Smooth muscle cell (in vitro differentiated cells): ENCODE measurements at regions not wholly inside any gene's neighbourhood (a gene's known extent, or its start where the extent isn't known, plus 50 kb on each side); places are given as distances from the start of the nearest gene placed in this dataset.

Experiments used
- DNase-seq: peaks from one replicate; lab custom pipeline; 2025; ENCODE audit not compliant: unreplicated experiment; lab: John Stamatoyannopoulos, UW
- H2AFZ ChIP-seq: fragments of 200-600 bp; sonication (generic); 2 replicates; pipeline ENCODE4 v1.6.0; 2016; ENCODE audit warnings: antibody characterized with exemption, low read depth, mild to moderate bottlenecking
- H3F3A ChIP-seq: fragments of 200-600 bp; sonication (generic); 2 replicates; pipeline ENCODE4 v1.6.0; 2017; ENCODE audit warnings: antibody characterized with exemption, low read depth
- H3K27ac ChIP-seq: fragments of 200-600 bp; sonication (generic); 2 replicates; pipeline ENCODE4 v1.5.1; 2016; ENCODE audit warnings: low read depth, mild to moderate bottlenecking
- H3K27me3 ChIP-seq: fragments of 200-600 bp; sonication (generic); 2 replicates; pipeline ENCODE4 v1.6.1; 2016; ENCODE audit warnings: low read depth, mild to moderate bottlenecking
- H3K36me3 ChIP-seq: fragments of 200-600 bp; sonication (generic); 2 replicates; pipeline ENCODE4 v1.5.1; 2016; ENCODE audit warnings: low read depth
- H3K4me1 ChIP-seq: fragments of 200-600 bp; sonication (generic); 2 replicates; pipeline ENCODE4 v1.5.1; 2016; ENCODE audit warnings: low read depth
- H3K4me2 ChIP-seq: fragments of 200-600 bp; sonication (generic); 2 replicates; pipeline ENCODE4 v1.6.0; 2016; ENCODE audit warnings: mild to moderate bottlenecking
- H3K4me3 ChIP-seq: fragments of 200-600 bp; sonication (generic); 2 replicates; pipeline ENCODE4 v1.5.1; 2016; ENCODE audit warnings: mild to moderate bottlenecking
- H3K79me2 ChIP-seq: fragments of 200-600 bp; sonication (generic); 2 replicates; pipeline ENCODE4 v1.6.0; 2016; ENCODE audit warnings: low read depth, mild to moderate bottlenecking
- H3K9ac ChIP-seq: fragments of 200-600 bp; sonication (generic); 2 replicates; pipeline ENCODE4 v1.6.0; 2016; ENCODE audit warnings: low read depth
- H3K9me3 ChIP-seq: fragments of 200-600 bp; sonication (generic); replicated peaks from 2 replicates; pipeline ENCODE4 v1.5.1; 2016; ENCODE audit warnings: low read depth
- H4K20me1 ChIP-seq: fragments of 200-600 bp; sonication (generic); 2 replicates; pipeline ENCODE4 v1.6.0; 2016; ENCODE audit warnings: low read depth
- WGBS: methylation state at CpG from one replicate; pipeline ENCODE4 v1.1.7; 2016; ENCODE audit warnings: low lambda C conversion rate; 5-methylcytosine and 5-hydroxymethylcytosine counted together
- TF ChIP-seq, protein P1 (sequence below): fragments of 200-600 bp; sonication (generic); IDR thresholded peaks from 2 replicates; pipeline ENCODE4 v1.5.1; 2017; ENCODE audit warnings: borderline replicate concordance, mild to moderate bottlenecking, antibody characterized with exemption; ENCODE audit not compliant: insufficient read depth, poor library complexity, severe bottlenecking

DNA sequence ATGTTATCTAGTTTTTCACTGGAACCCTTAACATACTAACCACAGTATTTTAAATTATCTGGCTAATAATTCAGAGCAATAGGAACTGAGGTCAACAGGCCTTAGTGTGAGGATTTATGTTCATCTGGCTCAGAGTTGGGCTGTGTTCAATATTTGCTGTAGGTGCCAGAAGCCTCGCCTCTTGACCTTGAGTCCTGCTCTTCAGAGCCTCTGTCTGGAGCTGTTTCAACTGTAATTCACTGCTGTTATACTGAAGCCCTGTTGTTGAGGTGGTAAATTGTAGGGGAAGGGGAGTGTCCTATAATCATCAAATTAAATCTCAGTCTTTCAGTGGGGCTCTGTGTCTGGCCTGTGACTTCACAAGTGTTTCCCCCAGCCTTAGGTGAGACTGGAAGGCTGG lies 184.4 kb downstream of the CDH26 start:
- Histone ChIP-seq H3K27me3 (no peaks in the 10 kb centered on the region), H3K79me2 (no peaks in the 10 kb centered on the region), H3K4me2 (no peak overlapping the region), H2AFZ (no peak overlapping the region), H3K9me3 (no peaks in the 10 kb centered on the region), H4K20me1 (no peaks in the 10 kb centered on the region), H3K9ac (no peak overlapping the region), H3K36me3 (no peaks in the 10 kb centered on the region), H3K27ac (no peak overlapping the region), H3F3A (no peaks in the 10 kb centered on the region), H3K4me3 (no peak overlapping the region), H3K4me1 (no peaks in the 10 kb centered on the region)
- no peak for DNase-seq
- 87% methylated on average over 1 of the region's 1 CpG for WGBS
- TF ChIP-seq, protein P1, sequence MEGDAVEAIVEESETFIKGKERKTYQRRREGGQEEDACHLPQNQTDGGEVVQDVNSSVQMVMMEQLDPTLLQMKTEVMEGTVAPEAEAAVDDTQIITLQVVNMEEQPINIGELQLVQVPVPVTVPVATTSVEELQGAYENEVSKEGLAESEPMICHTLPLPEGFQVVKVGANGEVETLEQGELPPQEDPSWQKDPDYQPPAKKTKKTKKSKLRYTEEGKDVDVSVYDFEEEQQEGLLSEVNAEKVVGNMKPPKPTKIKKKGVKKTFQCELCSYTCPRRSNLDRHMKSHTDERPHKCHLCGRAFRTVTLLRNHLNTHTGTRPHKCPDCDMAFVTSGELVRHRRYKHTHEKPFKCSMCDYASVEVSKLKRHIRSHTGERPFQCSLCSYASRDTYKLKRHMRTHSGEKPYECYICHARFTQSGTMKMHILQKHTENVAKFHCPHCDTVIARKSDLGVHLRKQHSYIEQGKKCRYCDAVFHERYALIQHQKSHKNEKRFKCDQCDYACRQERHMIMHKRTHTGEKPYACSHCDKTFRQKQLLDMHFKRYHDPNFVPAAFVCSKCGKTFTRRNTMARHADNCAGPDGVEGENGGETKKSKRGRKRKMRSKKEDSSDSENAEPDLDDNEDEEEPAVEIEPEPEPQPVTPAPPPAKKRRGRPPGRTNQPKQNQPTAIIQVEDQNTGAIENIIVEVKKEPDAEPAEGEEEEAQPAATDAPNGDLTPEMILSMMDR, result no peak

DNA sequence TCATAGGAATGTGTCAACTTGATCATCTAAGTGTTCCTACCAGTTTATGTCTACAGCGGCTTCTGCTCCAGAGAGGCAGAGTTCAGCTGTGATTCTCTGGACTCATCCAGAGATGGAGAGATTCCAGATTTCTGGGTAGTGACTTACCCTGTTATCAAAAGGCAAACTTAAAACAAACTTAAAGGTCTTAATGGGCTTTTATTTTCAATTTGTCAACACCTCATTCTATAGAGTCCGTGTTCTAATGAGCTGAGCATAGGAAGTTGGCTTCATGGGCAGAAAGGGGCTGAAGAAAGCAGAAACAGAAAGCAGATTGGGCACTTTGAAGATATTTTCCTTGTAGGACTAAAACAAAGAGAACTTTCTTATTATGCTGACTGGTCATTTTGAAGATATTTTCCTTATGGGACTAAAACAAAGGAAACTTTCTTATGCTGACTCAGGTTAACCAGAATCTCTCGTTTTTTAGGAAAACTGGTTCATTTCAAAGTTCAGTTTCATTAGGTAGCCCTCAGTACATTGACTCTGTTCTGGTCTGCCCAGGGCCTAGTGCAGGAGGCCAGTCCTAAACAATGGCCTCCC lies 185.1 kb downstream of the CDH26 start:
- TF ChIP-seq, protein P1, result no peak
- no peaks in the 10 kb centered on the region for H3K36me3 ChIP-seq
- no peak overlapping the region for H3K9ac ChIP-seq
- H3K9me3 ChIP-seq, result no peaks in the 10 kb centered on the region
- DNase-seq, result no peak
- H3K27me3 ChIP-seq, result no peaks in the 10 kb centered on the region
- no peak overlapping the region for H2AFZ ChIP-seq
- no peaks in the 10 kb centered on the region for H4K20me1 ChIP-seq
- H3K4me2 ChIP-seq, result no peak overlapping the region
- no peak overlapping the region for H3K4me3 ChIP-seq
- H3F3A ChIP-seq, result no peaks in the 10 kb centered on the region
- no peaks in the 10 kb centered on the region for H3K79me2 ChIP-seq
- no peaks in the 10 kb centered on the region for H3K4me1 ChIP-seq
- no peak overlapping the region for H3K27ac ChIP-seq
- WGBS, result 77% methylated on average over 3 of the region's 3 CpGs

- Histone ChIP-seq H3F3A (no peaks in the 10 kb centered on the region), H3K27me3 (no peaks in the 10 kb centered on the region), H3K9ac (no peak overlapping the region), H3K4me3 (no peak overlapping the region), H3K27ac (no peak overlapping the region), H3K4me2 (no peak overlapping the region), H3K4me1 (no peaks in the 10 kb centered on the region), H3K79me2 (no peaks in the 10 kb centered on the region), H2AFZ (no peak overlapping the region), H3K9me3 (no peaks in the 10 kb centered on the region), H4K20me1 (no peaks in the 10 kb centered on the region), H3K36me3 (no peaks in the 10 kb centered on the region)
- TF ChIP-seq, protein P1, result no peak
- DNase-seq, result no peak
- 76% methylated on average over 3 of the region's 3 CpGs for WGBS
Measured at GRCh38 chr20:60144404-60144803, 186.2 kb downstream of the CDH26 start.

DNA sequence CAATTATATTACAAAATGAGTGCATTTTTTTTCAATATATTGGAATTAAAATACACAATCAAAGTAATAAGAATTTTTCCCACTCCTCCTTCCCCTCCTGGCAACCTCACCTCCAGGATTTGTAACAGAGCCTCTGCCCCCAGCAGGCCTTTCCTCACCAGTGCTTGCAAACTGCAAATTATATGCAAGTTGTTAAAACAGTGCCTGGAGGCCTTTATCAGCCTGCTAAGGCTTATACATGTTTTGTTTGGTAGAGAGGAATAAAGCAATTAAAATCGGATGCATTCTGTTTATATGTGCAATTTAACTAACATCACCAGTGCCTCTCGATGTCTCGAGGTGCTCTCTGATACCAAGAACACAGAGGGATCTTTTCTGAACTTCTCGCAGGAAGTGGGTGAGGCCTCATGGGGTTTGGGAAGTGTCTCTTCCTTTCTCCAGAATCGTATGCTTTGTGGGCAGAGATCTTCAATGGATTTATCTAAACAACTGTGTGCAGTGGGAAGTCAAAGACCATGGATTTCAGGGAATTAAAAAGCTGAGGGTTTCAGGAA lies 186.8 kb downstream of the CDH26 start:
- no peak overlapping the region for H3K9ac ChIP-seq
- DNase-seq, result no peak
- H3K27ac ChIP-seq, result no peak overlapping the region
- no peak overlapping the region for H2AFZ ChIP-seq
- no peaks in the 10 kb centered on the region for H3F3A ChIP-seq
- no peaks in the 10 kb centered on the region for H3K79me2 ChIP-seq
- no peak overlapping the region for H3K4me2 ChIP-seq
- TF ChIP-seq, protein P1, result no peak
- no peaks in the 10 kb centered on the region for H3K4me1 ChIP-seq
- no peaks in the 10 kb centered on the region for H3K27me3 ChIP-seq
- H3K9me3 ChIP-seq, result no peaks in the 10 kb centered on the region
- no peaks in the 10 kb centered on the region for H4K20me1 ChIP-seq
- no peaks in the 10 kb centered on the region for H3K36me3 ChIP-seq
- 62% methylated on average over 5 of the region's 5 CpGs for WGBS
- no peak overlapping the region for H3K4me3 ChIP-seq
